Ureter (tissue), 1 donor: ENCODE measurements at regions not wholly inside any gene's neighbourhood (a gene's known extent, or its start where the extent isn't known, plus 50 kb on each side); places are given as distances from the start of the nearest gene placed in this dataset.

ENCODE experiments used
- DNase-seq: peaks from one replicate; pipeline ENCODE4 v3.0.0-alpha.2; 2020; ENCODE audit warnings: low spot score
- donor health status: DM: yes; HTN: yes; CAD: no.

GRCh38 chr12:92465786-92466295 lies 236.9 kb upstream of the PLEKHG7 start:
- DNase-seq, result no peak

- DNase-seq, result no peak
Measured at GRCh38 chr12:92464911-92465310, 237.9 kb upstream of the PLEKHG7 start.

GRCh38 chr12:92463171-92463570 lies 239.6 kb upstream of the PLEKHG7 start:
- DNase-seq, result no peak

GRCh38 chr12:92462527-92462926 lies 240.3 kb upstream of the PLEKHG7 start:
- no peak for DNase-seq

GRCh38 chr12:92462049-92462448 lies 240.7 kb upstream of the PLEKHG7 start:
- no peak for DNase-seq

GRCh38 chr12:92459850-92460249 lies 242.9 kb upstream of the PLEKHG7 start:
- no peak for DNase-seq

- no peak for DNase-seq
Measured at GRCh38 chr12:92458996-92459395, 243.8 kb upstream of the PLEKHG7 start.

GRCh38 chr12:92457458-92458180 lies 245.2 kb upstream of the PLEKHG7 start:
- no peak for DNase-seq

- no peak for DNase-seq
Measured at GRCh38 chr12:92452763-92453162, 250.0 kb upstream of the PLEKHG7 start.

- DNase-seq, result no peak
Measured at GRCh38 chr12:92446083-92446460, 256.7 kb upstream of the PLEKHG7 start.

- no peak for DNase-seq
Measured at GRCh38 chr12:92445253-92446082, 257.3 kb upstream of the PLEKHG7 start.

- DNase-seq, result no peak
Measured at GRCh38 chr12:92444763-92445162, 258.0 kb upstream of the PLEKHG7 start.

- no peak for DNase-seq
Measured at GRCh38 chr12:92442782-92443181, 260.0 kb upstream of the PLEKHG7 start.

GRCh38 chr12:92440072-92440471 lies 262.7 kb upstream of the PLEKHG7 start:
- DNase-seq, result no peak

GRCh38 chr12:92439420-92439805 lies 263.4 kb upstream of the PLEKHG7 start:
- no peak for DNase-seq

GRCh38 chr12:92438641-92439419 lies 264.0 kb upstream of the PLEKHG7 start:
- DNase-seq, result no peak

- no peak for DNase-seq
Measured at GRCh38 chr12:92437452-92437851, 265.3 kb upstream of the PLEKHG7 start.

GRCh38 chr12:92436856-92437255 lies 265.9 kb upstream of the PLEKHG7 start:
- no peak for DNase-seq

GRCh38 chr12:92434607-92435025 lies 268.2 kb upstream of the PLEKHG7 start:
- DNase-seq, result no peak

GRCh38 chr12:92432724-92433441 lies 269.9 kb upstream of the PLEKHG7 start:
- DNase-seq, result no peak

- DNase-seq, result no peak
Measured at GRCh38 chr12:92431146-92431545, 271.6 kb upstream of the PLEKHG7 start.

- DNase-seq, result no peak
Measured at GRCh38 chr12:92426332-92426731, 276.5 kb upstream of the PLEKHG7 start.
